Endothelial cell of umbilical vein (primary cell): ENCODE measurements at regions not wholly inside any gene's neighbourhood (a gene's known extent, or its start where the extent isn't known, plus 50 kb on each side); places are given as distances from the start of the nearest gene placed in this dataset.

Experiments
- CTCF ChIP-seq, 2 donors: IDR thresholded peaks; 1 replicate in 1 of 2; 2 replicates in 1 of 2; pipeline ENCODE4 v1.5.1; 2011; ENCODE audit warnings: low read length in 2 of 2, mild to moderate bottlenecking in 2 of 2, moderate library complexity in 2 of 2, control low read depth in 1 of 2, inconsistent platforms in 1 of 2, low read depth in 1 of 2; ENCODE audit not compliant: insufficient read depth in 1 of 2; ENCODE audit errors: extremely low read depth in 1 of 2
- EZH2 ChIP-seq: IDR thresholded peaks from 2 replicates; pipeline ENCODE4 v1.6.1; 2012; ENCODE audit warnings: borderline replicate concordance, low read depth, mild to moderate bottlenecking, moderate library complexity, low read length, inconsistent platforms; ENCODE audit not compliant: severe bottlenecking
- MYC ChIP-seq: IDR thresholded peaks from one replicate; pipeline ENCODE4 v1.6.1; 2011; ENCODE audit warnings: mild to moderate bottlenecking, low read depth, low read length
- POLR2A ChIP-seq: IDR thresholded peaks from 2 replicates; pipeline ENCODE4 v1.6.1; 2012; ENCODE audit warnings: low read depth, mild to moderate bottlenecking, control low read depth, low read length
- POLR2AphosphoS5 ChIP-seq: IDR thresholded peaks from 2 replicates; pipeline ENCODE4 v1.6.1; 2012; ENCODE audit warnings: low read depth, mild to moderate bottlenecking, control low read depth, low read length, moderate library complexity; ENCODE audit not compliant: insufficient read depth
- TF ChIP-seq, protein P1 (sequence below): IDR thresholded peaks from 2 replicates; pipeline ENCODE4 v1.6.1; 2011; ENCODE audit not compliant: insufficient read depth, insufficient read length

DNA sequence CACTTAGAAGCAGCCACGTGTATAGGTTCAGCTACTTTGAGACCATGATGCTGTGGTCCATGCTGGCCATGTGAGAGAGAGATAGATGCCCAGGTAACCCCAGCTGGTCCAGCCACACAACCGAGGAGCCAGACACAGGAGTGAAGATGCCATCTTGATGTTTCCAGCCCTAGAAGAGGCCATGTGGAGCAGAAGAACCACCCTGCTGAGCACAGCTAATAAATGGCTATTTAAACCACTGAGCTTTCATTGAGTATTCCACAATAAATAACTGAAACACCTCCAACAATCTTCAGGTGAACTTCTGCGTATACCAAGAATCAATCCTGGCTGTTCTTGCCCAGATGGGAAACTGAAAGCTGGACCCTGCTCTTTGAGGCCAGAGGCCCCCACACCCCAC, 84.0 kb upstream of the GSC start:
- TF ChIP-seq MYC (no peak), POLR2A (no peak), CTCF (IDR thresholded peaks at IDR 0.05; ENCODE audit: extremely low read depth in 1 of 2, insufficient read depth in 1 of 2, low read depth in 1 of 2, low read length in 2 of 2) (no peak), POLR2AphosphoS5 (no peak), EZH2 (no peak)
- TF ChIP-seq, protein P1, sequence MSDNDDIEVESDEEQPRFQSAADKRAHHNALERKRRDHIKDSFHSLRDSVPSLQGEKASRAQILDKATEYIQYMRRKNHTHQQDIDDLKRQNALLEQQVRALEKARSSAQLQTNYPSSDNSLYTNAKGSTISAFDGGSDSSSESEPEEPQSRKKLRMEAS, result no peak
